ENCODE measurements at regions not wholly inside any gene's neighbourhood (a gene's known extent, or its start where the extent isn't known, plus 50 kb on each side); places are given as distances from the start of the nearest gene placed in this dataset.

GRCh38 chrX:68945081-68945602 is 116.3 kb downstream of the EFNB1 start:
- TF ChIP-seq ZBTB33 (IDR thresholded peaks at IDR 0.05; ENCODE audit: borderline replicate concordance, low read depth) (no peak), RCOR1 (IDR thresholded peaks at IDR 0.05; ENCODE audit: low read length) (no peak), NFIC (IDR thresholded peaks at IDR 0.05; ENCODE audit: borderline replicate concordance) (no peak), RAD21 (IDR thresholded peaks at IDR 0.05; ENCODE audit: low read length) (no peak), CTCF (IDR thresholded peaks at IDR 0.05) (no peak), TAF1 (IDR thresholded peaks at IDR 0.05; ENCODE audit: borderline replicate concordance, low read depth, low read length) (no peak), USF2 (IDR thresholded peaks at IDR 0.05; ENCODE audit: borderline replicate concordance, low read depth, low read length) (no peak), POLR2AphosphoS5 (IDR thresholded peaks at IDR 0.05; ENCODE audit: low read depth, low read length) (no peak), MXI1 (IDR thresholded peaks at IDR 0.05; ENCODE audit: low read depth, low read length) (no peak), SMC3 (IDR thresholded peaks at IDR 0.05; ENCODE audit: low read depth, low read length) (no peak)

Measured in SK-N-SH (cell line).